Ishikawa (cell line): ENCODE measurements at regions not wholly inside any gene's neighbourhood (a gene's known extent, or its start where the extent isn't known, plus 50 kb on each side); places are given as distances from the start of the nearest gene placed in this dataset.

ENCODE experiments used
- CEBPB ChIP-seq: IDR thresholded peaks from 2 replicates; pipeline ENCODE4 v1.6.1; 2012
- CREB1 ChIP-seq: IDR thresholded peaks from 2 replicates; pipeline ENCODE4 v1.6.1; 2012; ENCODE audit warnings: low read depth
- EGR1 ChIP-seq: IDR thresholded peaks from 2 replicates; pipeline ENCODE4 v1.6.1; 2012
- EP300 ChIP-seq: IDR thresholded peaks from 2 replicates; pipeline ENCODE4 v1.6.1; 2012; ENCODE audit warnings: borderline replicate concordance
- FOXM1 ChIP-seq: IDR thresholded peaks from 2 replicates; pipeline ENCODE4 v1.6.1; 2012; ENCODE audit warnings: low read depth, borderline replicate concordance
- MAX ChIP-seq: IDR thresholded peaks from 2 replicates; pipeline ENCODE4 v1.6.1; 2012
- NFIC ChIP-seq: IDR thresholded peaks from 2 replicates; pipeline ENCODE4 v1.6.1; 2012
- RAD21 ChIP-seq: IDR thresholded peaks from 2 replicates; pipeline ENCODE4 v1.6.1; 2012; ENCODE audit warnings: low read depth
- REST ChIP-seq: IDR thresholded peaks from 2 replicates; pipeline ENCODE4 v1.6.1; 2012; ENCODE audit warnings: low read depth, mild to moderate bottlenecking
- TAF1 ChIP-seq: IDR thresholded peaks from 2 replicates; pipeline ENCODE4 v1.6.1; 2012; ENCODE audit warnings: low read depth, mild to moderate bottlenecking
- TCF12 ChIP-seq: IDR thresholded peaks from 2 replicates; pipeline ENCODE4 v1.6.1; 2012; ENCODE audit warnings: low read depth
- TEAD4 ChIP-seq: IDR thresholded peaks from 2 replicates; pipeline ENCODE4 v1.6.1; 2012
- YY1 ChIP-seq: IDR thresholded peaks from 2 replicates; pipeline ENCODE4 v1.6.1; 2012; ENCODE audit warnings: low read depth
- ZBTB7A ChIP-seq: IDR thresholded peaks from 2 replicates; pipeline ENCODE4 v1.6.1; 2012; ENCODE audit warnings: low read depth
- TF ChIP-seq, protein P1 (sequence below): IDR thresholded peaks from 2 replicates; pipeline ENCODE4 v1.6.1; 2012

GRCh38 chr18:76715012-76715610, 107.2 kb upstream of the ZNF236 start:
- TF ChIP-seq NFIC, result no peak
- no peak for TF ChIP-seq TAF1
- TF ChIP-seq TEAD4, result no peak
- TF ChIP-seq FOXM1, result no peak
- no peak for TF ChIP-seq MAX
- TF ChIP-seq EGR1, result no peak
- TF ChIP-seq REST, result no peak
- no peak for TF ChIP-seq YY1
- TF ChIP-seq EP300, result no peak
- no peak for TF ChIP-seq RAD21
- TF ChIP-seq CREB1, result no peak
- TF ChIP-seq TCF12, result no peak
- TF ChIP-seq, protein P1, sequence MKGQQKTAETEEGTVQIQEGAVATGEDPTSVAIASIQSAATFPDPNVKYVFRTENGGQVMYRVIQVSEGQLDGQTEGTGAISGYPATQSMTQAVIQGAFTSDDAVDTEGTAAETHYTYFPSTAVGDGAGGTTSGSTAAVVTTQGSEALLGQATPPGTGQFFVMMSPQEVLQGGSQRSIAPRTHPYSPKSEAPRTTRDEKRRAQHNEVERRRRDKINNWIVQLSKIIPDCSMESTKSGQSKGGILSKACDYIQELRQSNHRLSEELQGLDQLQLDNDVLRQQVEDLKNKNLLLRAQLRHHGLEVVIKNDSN, result no peak
- no peak for TF ChIP-seq ZBTB7A
- no peak for TF ChIP-seq CEBPB

DNA sequence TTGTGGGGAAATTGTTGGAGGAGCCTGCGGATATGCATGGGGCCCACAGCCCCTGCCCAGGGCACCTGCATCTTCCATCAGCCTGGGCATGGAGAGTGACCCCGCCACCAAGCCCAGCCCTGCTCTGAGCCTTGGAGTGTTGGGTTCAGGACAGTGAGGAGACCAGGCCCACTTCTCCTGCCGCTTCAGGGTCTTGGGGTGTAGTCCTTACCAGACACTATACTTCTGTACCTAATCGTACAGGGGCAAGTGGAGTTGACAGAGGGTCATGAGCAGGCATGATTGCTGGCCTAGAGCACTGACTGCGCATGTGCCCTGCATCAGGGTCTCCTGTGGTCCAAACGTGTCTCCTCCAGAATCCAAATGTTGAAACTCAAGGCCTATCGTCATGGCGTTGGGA, 108.9 kb upstream of the ZNF236 start:
- TF ChIP-seq CEBPB (no peak), TEAD4 (no peak), EGR1 (no peak), ZBTB7A (no peak), TAF1 (no peak), REST (no peak), MAX (no peak), FOXM1 (no peak), CREB1 (no peak), YY1 (no peak), TCF12 (no peak), EP300 (no peak), NFIC (no peak), RAD21 (no peak)
- TF ChIP-seq, protein P1, result no peak

DNA sequence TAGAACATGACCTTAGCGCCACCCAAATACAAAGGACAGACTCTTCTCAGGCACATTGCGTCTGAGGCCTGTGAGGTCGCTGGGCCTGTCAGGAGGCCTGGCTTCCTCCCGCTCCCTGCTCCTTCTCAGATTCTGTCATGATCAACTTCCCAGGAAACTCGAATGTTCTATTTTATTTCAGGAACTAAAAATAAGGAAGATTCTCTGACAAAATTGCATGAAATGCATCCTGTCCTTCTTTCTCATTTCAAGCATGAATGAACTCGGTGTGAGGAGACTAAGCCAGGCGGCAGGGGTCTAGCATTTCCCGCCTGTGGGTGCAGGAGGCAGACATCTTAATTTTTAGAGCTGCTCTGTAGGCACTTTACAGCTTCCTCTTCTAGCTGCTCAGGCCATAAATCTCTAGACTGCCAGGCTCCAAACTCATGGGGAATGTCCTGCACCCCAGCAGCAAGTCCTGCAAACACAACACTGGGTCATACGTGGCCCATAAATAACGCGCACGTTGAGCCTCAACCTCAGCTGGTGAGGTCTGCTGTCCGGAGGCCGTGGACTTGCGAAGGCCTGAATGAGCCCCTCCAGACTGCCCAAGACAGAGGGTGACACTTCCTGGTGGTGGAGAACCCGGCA, 109.7 kb upstream of the ZNF236 start:
- TF ChIP-seq EGR1 (no peak), RAD21 (no peak), CREB1 (no peak), TCF12 (no peak), TAF1 (no peak), EP300 (no peak), ZBTB7A (no peak), CEBPB (no peak), TEAD4 (no peak), MAX (no peak), NFIC (no peak), FOXM1 (no peak), YY1 (no peak), REST (no peak)
- TF ChIP-seq, protein P1, result no peak
